Omental fat pad (tissue), 3 donors: ENCODE measurements at regions not wholly inside any gene's neighbourhood (a gene's known extent, or its start where the extent isn't known, plus 50 kb on each side); places are given as distances from the start of the nearest gene placed in this dataset.

Source experiments
- ATAC-seq: fragments of 150-250 bp; one replicate; pipeline ENCODE4 v1.9.1; 2016; ENCODE audit warnings: mild to moderate bottlenecking, moderate library complexity; ENCODE audit not compliant: low FRiP score
- DNase-seq: peaks from one replicate; pipeline ENCODE4 v3.0.0-alpha.2; 2019; ENCODE audit warnings: low spot score
- CTCF ChIP-seq, 3 donors: fragments of 450-650 bp; IDR thresholded peaks; one replicate each; pipeline ENCODE4 v1.5.1; 2016 to 2017; ENCODE audit warnings: antibody characterized with exemption in 3 of 3, mild to moderate bottlenecking in 3 of 3, moderate library complexity in 2 of 3

GRCh38 chr12:62078020-62078419 is 182.2 kb upstream of the USP15 start:
- ATAC-seq (no peak), DNase-seq (no peak)
- TF ChIP-seq CTCF (IDR thresholded peaks at IDR 0.05), result no peak

- no peak for TF ChIP-seq CTCF (IDR thresholded peaks at IDR 0.05)
- no peak for DNase-seq
- no peak for ATAC-seq
These were observed 177.8 kb upstream of the USP15 start for GRCh38 chr12:62082448-62082847.

- TF ChIP-seq CTCF (IDR thresholded peaks at IDR 0.05), result no peak
- no peak for ATAC-seq
These were observed 162.1 kb upstream of the USP15 start for GRCh38 chr12:62098132-62098531.

GRCh38 chr12:62103748-62104147 is 156.5 kb upstream of the USP15 start:
- TF ChIP-seq CTCF (IDR thresholded peaks at IDR 0.05), result no peak
- ATAC-seq (no peak), DNase-seq (no peak)

More at GRCh38 chr12:62098132-62098531, 162.1 kb upstream of the USP15 start:
- DNase-seq, result no peak

- ATAC-seq (no peak), DNase-seq (no peak)
- no peak for TF ChIP-seq CTCF (IDR thresholded peaks at IDR 0.05)
These were observed 153.5 kb upstream of the USP15 start for GRCh38 chr12:62106547-62107185.

- TF ChIP-seq CTCF (IDR thresholded peaks at IDR 0.05), result no peak
- no peak for DNase-seq
These were observed 146.7 kb upstream of the USP15 start for GRCh38 chr12:62113366-62114011.

GRCh38 chr12:62116986-62117385 is 143.2 kb upstream of the USP15 start:
- no peak for ATAC-seq
- no peak for TF ChIP-seq CTCF (IDR thresholded peaks at IDR 0.05)
- no peak for DNase-seq

More at GRCh38 chr12:62113366-62114011, 146.7 kb upstream of the USP15 start:
- ATAC-seq, result no peak
